D721Med (cell line): ENCODE measurements at regions not wholly inside any gene's neighbourhood (a gene's known extent, or its start where the extent isn't known, plus 50 kb on each side); places are given as distances from the start of the nearest gene placed in this dataset.

Experiments used
- DNase-seq: peaks from one replicate; pipeline ENCODE4 v3.0.0; 2011; ENCODE audit warnings: low spot score; ENCODE audit not compliant: insufficient read length
- FAIRE-seq: peaks from 2 replicates; lab custom pipeline; 2011; peaks lifted over from hg19 to GRCh38; lab: Jason Lieb, UNC
- CTCF ChIP-seq: IDR thresholded peaks from 2 replicates; pipeline ENCODE4 v1.5.1; 2012; ENCODE audit warnings: mild to moderate bottlenecking, control low read depth; ENCODE audit not compliant: insufficient read depth; ENCODE audit errors: missing control alignments

DNA sequence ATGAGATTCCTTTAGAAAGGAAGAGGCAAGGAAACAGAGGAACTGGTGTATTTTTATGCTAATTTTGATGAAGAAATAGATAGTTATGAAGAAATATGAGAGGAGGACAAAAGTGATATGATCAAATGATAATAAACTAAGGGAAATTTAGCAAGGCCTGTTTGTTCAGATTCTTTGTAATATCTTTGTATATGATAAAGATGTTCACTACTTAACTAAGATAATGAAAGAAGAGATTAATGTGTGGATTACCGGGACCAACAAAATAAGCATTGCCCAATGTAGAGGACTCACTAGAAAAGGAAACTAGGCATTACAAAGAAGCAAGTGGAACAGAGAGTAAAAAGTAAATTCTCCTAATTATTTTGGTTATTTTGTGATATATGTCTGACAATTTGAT is 99.0 kb upstream of the FIGN start:
- TF ChIP-seq CTCF, result no peak
- no peak for DNase-seq
- FAIRE-seq, result no peak

DNA sequence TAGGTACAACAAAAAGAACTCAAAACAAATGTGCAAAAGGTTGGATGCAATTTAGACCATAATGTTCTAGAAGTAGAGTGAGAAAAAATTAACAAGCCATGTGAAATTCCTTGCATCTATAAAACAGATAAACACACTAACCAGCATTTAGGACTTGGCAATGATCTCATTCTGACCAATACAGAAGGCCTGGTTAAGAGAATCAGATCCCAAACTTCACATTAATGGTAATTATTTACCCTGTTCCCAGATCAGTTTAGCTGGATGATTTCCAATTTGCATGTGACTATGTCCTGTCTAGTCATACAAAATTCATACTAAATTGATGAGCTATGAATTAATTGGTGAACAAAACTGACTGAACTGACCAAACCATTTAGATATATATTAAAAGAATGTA is 98.4 kb upstream of the FIGN start:
- DNase-seq (no peak), FAIRE-seq (no peak)
- TF ChIP-seq CTCF, result no peak

DNA sequence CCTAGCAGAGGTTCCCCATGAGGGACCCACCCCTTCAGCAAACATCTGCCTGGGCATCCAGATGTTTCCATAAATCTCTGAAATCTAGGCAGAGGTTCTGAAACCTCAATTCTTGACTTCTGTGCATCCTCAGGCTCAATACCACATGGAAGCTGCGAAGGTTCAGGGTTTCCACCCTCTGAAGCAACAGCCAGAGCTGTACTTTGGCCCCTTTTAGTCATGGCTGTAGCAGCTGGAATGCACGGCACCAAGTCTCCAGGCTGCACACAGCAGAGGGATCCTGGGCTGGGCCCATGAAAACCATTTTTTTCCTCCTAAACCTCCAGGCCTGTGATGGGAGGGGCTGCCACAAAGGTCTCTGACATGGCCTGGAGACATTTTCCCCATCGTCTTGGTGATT is 93.0 kb upstream of the FIGN start:
- no peak for TF ChIP-seq CTCF
- DNase-seq (no peak), FAIRE-seq (no peak)

- FAIRE-seq, result no peak
- no peak for TF ChIP-seq CTCF
- no peak for DNase-seq
These were observed 86.2 kb upstream of the FIGN start for GRCh38 chr2:163822033-163822432.

GRCh38 chr2:163812926-163813520 is 77.2 kb upstream of the FIGN start:
- DNase-seq (no peak), FAIRE-seq (no peak)
- TF ChIP-seq CTCF, result no peak

GRCh38 chr2:163808406-163808805 is 72.6 kb upstream of the FIGN start:
- no peak for TF ChIP-seq CTCF
- DNase-seq (no peak), FAIRE-seq (no peak)

DNA sequence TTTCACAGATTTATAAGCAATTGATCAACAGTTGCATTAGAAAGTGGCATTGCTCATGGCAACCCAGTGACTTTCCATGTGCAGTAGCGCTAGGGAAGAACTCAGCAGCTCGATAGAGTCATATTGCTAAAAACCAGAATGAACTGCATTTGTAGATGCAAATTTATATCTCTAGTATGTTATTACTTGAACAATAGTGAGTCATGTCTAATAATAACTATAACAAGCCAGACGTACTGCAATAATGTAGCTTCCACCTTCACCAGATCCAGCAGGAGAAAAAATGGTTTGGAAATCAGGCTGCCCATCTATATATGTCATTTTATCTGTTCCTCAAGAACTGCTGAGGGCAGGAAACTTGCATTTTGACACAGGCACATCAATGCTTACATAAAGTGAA is 66.5 kb upstream of the FIGN start:
- no peak for TF ChIP-seq CTCF
- no peak for FAIRE-seq
- no peak for DNase-seq
